ENCODE measurements at regions not wholly inside any gene's neighbourhood (a gene's known extent, or its start where the extent isn't known, plus 50 kb on each side); places are given as distances from the start of the nearest gene placed in this dataset.

GRCh38 chr5:58245476-58245840, 214.4 kb downstream of the PLK2 start:
- Histone ChIP-seq H3K36me3 (ENCODE audit: insufficient read depth, low read length) (no peaks in the 10 kb centered on the region), H3K9me3 (ENCODE audit: insufficient read depth, low read length, severe bottlenecking) (no peaks in the 10 kb centered on the region), H2AFZ (ENCODE audit: low read depth, low read length) (no peak overlapping the region), H3K4me1 (ENCODE audit: insufficient read depth, low read length) (no peaks in the 10 kb centered on the region), H3K27me3 (ENCODE audit: insufficient read depth, low read length, poor library complexity) (no peaks in the 10 kb centered on the region), H3K27ac (ENCODE audit: low read length) (no peak overlapping the region), H3K4me3 (ENCODE audit: low read depth in 1 of 2, low read length in 2 of 2) (no peak overlapping the region), H4K20me1 (ENCODE audit: insufficient read depth, low read length) (no peaks in the 10 kb centered on the region), H3K9ac (ENCODE audit: low read depth, low read length) (no peak overlapping the region), H3K79me2 (ENCODE audit: insufficient read depth, low read length) (no peaks in the 10 kb centered on the region), H3K4me2 (ENCODE audit: insufficient read depth, low read length) (no peak overlapping the region)
- TF ChIP-seq CTCF (IDR thresholded peaks at IDR 0.05; ENCODE audit: borderline replicate concordance, extremely low read depth, low read length, poor library complexity, severe bottlenecking), result no peak
- TF ChIP-seq EZH2 (IDR thresholded peaks at IDR 0.05; ENCODE audit: borderline replicate concordance, low read depth, low read length, severe bottlenecking), result no peak
- no peak for DNase-seq
- ATAC-seq (ENCODE audit: insufficient read depth, low read depth), result no peak

GRCh38 chr5:58244819-58245475, 214.9 kb downstream of the PLK2 start:
- Histone ChIP-seq H3K9me3 (ENCODE audit: insufficient read depth, low read length, severe bottlenecking) (no peaks in the 10 kb centered on the region), H3K27me3 (ENCODE audit: insufficient read depth, low read length, poor library complexity) (no peaks in the 10 kb centered on the region), H4K20me1 (ENCODE audit: insufficient read depth, low read length) (no peaks in the 10 kb centered on the region), H3K4me3 (ENCODE audit: low read depth in 1 of 2, low read length in 2 of 2) (no peak overlapping the region), H3K4me2 (ENCODE audit: insufficient read depth, low read length) (no peak overlapping the region), H3K36me3 (ENCODE audit: insufficient read depth, low read length) (no peaks in the 10 kb centered on the region), H3K27ac (ENCODE audit: low read length) (no peak overlapping the region), H3K4me1 (ENCODE audit: insufficient read depth, low read length) (no peaks in the 10 kb centered on the region), H3K79me2 (ENCODE audit: insufficient read depth, low read length) (no peaks in the 10 kb centered on the region), H2AFZ (ENCODE audit: low read depth, low read length) (no peak overlapping the region), H3K9ac (ENCODE audit: low read depth, low read length) (no peak overlapping the region)
- no peak for DNase-seq
- no peak for TF ChIP-seq CTCF (IDR thresholded peaks at IDR 0.05; ENCODE audit: borderline replicate concordance, extremely low read depth, low read length, poor library complexity, severe bottlenecking)
- no peak for TF ChIP-seq EZH2 (IDR thresholded peaks at IDR 0.05; ENCODE audit: borderline replicate concordance, low read depth, low read length, severe bottlenecking)
- ATAC-seq (ENCODE audit: insufficient read depth, low read depth), result no peak

GRCh38 chr5:58241389-58241788, 218.5 kb downstream of the PLK2 start:
- Histone ChIP-seq H3K27ac (ENCODE audit: low read length) (no peak overlapping the region), H3K36me3 (ENCODE audit: insufficient read depth, low read length) (no peaks in the 10 kb centered on the region), H3K4me3 (ENCODE audit: low read depth in 1 of 2, low read length in 2 of 2) (no peak overlapping the region), H3K79me2 (ENCODE audit: insufficient read depth, low read length) (no peaks in the 10 kb centered on the region), H3K4me2 (ENCODE audit: insufficient read depth, low read length) (no peak overlapping the region), H3K9ac (ENCODE audit: low read depth, low read length) (no peak overlapping the region), H4K20me1 (ENCODE audit: insufficient read depth, low read length) (no peaks in the 10 kb centered on the region), H2AFZ (ENCODE audit: low read depth, low read length) (no peak overlapping the region), H3K9me3 (ENCODE audit: insufficient read depth, low read length, severe bottlenecking) (no peaks in the 10 kb centered on the region), H3K4me1 (ENCODE audit: insufficient read depth, low read length) (no peaks in the 10 kb centered on the region), H3K27me3 (ENCODE audit: insufficient read depth, low read length, poor library complexity) (peaks cover 2% of the 10 kb centered on the region)
- ATAC-seq (ENCODE audit: insufficient read depth, low read depth), result no peak
- no peak for DNase-seq
- TF ChIP-seq CTCF (IDR thresholded peaks at IDR 0.05; ENCODE audit: borderline replicate concordance, extremely low read depth, low read length, poor library complexity, severe bottlenecking), result no peak
- TF ChIP-seq EZH2 (IDR thresholded peaks at IDR 0.05; ENCODE audit: borderline replicate concordance, low read depth, low read length, severe bottlenecking), result no peak
